ENCODE measurements at regions not wholly inside any gene's neighbourhood (a gene's known extent, or its start where the extent isn't known, plus 50 kb on each side); places are given as distances from the start of the nearest gene placed in this dataset.

GRCh38 chr2:145351864-145352425, 832.0 kb upstream of the ZEB2 start:
- DNase-seq (ENCODE audit: low read depth in 3 of 3, low spot score in 1 of 3): no peak

DNA sequence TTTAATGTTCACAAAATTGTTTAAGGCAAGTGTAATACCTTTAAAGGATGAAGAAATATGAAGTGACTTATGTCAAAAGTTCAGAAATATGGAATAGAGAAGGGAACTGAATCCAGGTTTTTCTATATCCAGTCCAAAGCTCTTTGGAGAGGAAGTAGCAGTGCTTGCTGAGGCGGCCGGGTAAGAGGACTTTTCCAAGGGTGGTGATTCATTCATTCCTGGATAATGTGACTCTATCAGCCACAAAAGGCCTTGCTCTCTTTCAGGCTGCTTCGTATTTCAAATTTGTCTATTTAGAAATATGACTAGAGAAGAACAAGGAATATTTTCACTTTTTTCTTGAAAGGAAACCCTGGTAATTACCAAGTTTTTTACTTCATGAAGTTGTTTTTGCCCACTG, 830.1 kb upstream of the ZEB2 start:
- DNase-seq (ENCODE audit: low read depth in 3 of 3, low spot score in 1 of 3): no peak

DNA sequence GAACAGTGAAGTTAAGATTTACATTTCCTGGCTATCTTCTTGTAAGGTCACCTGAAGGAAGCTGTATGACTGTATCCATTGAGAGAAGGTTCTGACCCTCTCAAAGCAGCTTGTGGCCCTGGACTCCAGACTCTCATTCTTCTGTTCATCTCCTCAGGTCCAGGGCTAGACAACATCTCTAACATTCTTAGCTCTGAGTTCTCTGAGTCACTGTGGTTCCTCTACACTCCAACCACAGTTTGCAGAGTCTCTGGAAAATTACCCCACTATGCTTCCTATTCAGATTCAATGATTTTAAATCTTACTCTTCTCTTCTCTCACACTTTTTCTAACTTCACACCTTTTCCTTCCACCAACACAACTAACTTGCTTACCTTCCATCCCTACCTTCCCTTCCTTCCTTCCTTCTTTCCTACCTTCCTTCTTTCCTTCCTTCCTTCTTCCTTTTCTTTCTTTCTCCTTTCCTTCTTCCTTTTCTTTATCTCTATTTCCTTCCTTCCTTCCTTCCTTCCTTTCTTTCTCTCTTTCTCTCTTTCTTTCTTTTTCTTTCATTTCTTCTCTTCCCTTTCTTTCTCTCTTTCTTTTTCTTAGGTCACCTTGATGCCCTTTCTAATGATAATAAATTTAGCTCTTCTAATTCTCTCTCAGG, 824.3 kb upstream of the ZEB2 start:
- DNase-seq (ENCODE audit: low read depth in 3 of 3, low spot score in 1 of 3): no peak

DNA sequence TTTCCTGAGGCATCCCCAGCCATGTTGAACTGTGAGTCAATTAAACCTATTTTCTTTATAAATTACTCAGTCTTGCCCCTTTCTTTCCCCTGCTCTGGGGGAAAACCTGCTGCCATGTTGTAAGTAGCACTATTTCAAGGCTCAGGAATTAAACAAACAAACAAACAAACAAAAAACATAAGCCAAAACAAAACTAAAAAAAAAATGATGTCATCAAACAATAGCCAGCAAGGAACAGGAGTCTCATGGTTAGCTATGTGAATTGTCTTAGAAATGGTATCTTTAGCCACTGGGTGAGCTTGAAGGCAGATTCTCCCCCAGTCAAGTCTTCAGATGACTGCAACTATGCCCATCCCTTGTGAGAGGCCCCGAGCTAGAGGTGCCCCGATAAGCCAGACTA, 823.4 kb upstream of the ZEB2 start:
- DNase-seq (ENCODE audit: low read depth in 3 of 3, low spot score in 1 of 3): no peak

DNA sequence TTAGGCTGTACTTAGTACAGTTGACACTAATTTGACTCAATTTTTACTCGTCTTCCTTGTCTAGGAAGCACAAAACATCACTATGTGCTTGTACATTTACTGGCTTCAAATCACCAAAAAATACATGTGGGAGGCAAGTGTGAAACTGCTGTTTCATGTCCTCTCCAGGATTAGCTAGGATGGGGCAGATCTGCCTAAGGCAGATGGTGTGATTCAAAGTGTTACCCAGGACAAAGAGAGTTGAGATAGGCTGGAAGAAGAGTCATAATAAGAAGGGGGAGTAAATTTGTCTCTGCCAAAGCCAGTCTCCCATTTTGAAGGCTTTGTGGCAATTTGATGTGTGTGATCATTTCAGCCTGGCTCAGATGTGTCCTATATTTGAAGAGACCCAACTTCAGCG, 821.6 kb upstream of the ZEB2 start:
- DNase-seq (ENCODE audit: low read depth in 3 of 3, low spot score in 1 of 3): no peak

DNA sequence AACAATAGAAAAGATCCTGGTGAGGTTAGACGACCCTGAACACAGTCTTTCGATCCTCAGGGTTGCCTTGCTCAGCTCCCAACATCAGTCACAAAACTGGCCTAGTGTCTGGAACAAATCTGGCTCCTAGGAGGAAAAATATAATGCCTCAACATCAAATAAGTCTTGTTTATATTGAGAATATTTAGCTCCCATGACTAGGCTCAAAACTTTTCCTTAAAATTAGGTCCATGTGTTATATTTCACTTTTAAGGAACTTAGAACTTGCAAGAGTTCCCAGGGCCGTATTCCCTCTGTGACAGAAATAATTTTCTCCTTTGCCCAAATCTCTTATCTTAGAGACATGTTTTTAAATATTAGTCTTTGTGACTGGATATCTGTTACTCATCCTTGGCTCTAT, 819.7 kb upstream of the ZEB2 start:
- no peak for DNase-seq (ENCODE audit: low read depth in 3 of 3, low spot score in 1 of 3)

DNA sequence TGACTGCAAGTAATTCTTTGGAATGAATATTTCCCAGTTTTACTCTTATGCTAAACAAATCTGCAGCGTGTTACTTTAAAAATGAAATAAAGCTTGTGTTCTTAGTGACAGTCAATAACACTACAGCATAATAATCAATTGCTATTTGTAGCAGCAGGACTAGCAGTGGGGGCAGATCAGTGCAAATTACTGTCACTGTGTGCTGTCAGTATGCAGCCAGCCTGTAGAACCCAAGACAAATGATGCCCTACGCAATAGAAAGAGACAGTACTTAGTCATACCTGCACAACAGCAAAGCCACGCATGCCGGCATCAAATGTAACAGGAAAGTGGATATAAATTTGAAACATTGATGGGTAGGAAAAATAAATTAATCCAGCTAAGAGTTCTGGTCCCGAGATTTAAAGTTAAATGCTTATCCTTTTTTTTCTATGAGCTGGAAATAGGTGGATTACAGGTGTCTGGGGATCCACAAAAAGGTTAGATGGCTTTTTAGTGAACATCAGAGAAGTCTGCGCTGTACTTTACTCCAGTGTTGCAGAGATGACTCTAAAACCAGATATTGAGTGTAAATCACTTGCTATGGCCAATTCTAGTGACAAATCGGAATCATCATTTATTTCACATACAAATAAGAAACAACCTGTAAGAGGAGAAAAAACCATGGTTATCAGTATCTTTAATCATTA, 812.4 kb upstream of the ZEB2 start:
- no peak for DNase-seq (ENCODE audit: low read depth in 3 of 3, low spot score in 1 of 3)

DNA sequence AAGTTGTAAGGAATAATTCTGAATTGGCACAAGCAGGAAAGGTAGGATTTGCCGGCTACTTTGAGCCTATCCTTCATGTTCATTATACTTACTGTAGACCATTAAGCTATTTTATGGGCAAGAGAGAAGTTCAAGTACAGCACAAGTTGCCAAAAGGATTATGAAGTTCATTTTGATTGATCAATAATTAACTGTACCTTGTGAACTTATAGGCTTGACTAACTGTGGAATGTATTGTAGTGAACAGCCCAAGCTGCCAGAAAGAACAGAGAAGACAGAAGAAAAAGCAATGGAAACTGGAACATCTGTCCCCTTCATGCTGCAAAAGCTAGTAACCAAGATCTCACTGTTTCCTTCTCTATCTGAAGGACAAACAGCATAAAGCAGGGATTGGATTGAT, 810.1 kb upstream of the ZEB2 start:
- no peak for DNase-seq (ENCODE audit: low read depth in 3 of 3, low spot score in 1 of 3)

DNA sequence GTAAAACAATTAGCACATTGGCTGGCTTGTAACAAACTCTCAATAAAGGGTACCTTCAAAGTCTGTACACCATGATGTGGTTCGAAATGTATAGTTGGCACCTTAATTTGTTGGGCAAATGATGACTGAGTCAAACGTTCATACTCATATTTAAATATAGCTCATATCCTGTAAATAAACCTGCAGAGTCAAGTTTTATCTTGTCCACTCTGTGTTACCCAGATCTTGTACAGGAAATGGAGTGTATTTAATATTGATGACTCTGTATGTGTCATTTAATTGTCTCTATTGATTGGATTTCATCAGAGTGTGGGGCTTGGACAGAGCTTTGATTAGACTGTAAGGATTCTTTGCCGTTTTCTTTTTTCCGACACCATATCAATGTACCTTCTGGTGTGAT, 805.6 kb upstream of the ZEB2 start:
- no peak for DNase-seq (ENCODE audit: low read depth in 3 of 3, low spot score in 1 of 3)

GRCh38 chr2:145324748-145325147, 804.8 kb upstream of the ZEB2 start:
- DNase-seq (ENCODE audit: low read depth in 3 of 3, low spot score in 1 of 3): no peak

DNA sequence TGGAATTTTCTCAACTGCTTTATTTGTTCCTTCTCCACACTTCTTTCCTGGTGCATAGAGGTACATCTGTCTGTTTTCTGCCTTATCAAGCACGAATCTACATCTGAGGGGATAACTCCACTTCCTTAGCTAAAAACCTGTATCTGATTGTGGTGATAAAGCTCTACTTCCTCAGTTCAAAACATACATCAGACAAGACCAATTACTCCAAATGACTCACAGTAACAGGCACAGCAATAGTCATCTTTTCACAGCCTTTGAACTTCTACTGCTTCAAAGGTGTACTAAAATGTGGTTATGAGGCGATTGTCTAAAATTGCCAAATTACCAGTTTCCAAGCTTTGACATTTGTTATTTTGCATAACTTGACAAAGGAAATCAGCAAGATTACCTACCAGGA, 803.6 kb upstream of the ZEB2 start:
- DNase-seq (ENCODE audit: low read depth in 3 of 3, low spot score in 1 of 3): no peak

- DNase-seq (ENCODE audit: low read depth in 3 of 3, low spot score in 1 of 3): no peak
Measured at GRCh38 chr2:145321344-145321743, 801.4 kb upstream of the ZEB2 start.

GRCh38 chr2:145316496-145316895, 796.6 kb upstream of the ZEB2 start:
- DNase-seq (ENCODE audit: low read depth in 3 of 3, low spot score in 1 of 3): no peak

DNA sequence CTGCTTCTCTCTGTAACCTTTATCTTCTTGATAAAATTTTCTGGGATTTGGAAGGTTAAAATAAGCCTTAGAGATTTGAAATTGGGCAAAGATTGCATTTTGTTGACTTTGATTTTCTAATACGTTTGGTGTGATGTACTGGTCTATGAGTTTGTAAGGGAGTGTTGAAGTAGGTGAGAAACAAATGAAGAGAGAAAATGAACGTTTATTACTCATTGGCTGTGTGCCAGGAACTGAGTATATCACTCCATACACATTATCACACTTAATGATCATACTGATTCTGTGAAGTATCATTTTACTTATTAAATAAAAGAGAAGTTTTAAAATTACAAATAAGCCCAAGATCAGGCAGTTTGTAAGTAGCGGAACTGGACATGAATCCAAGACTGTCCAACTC, 795.1 kb upstream of the ZEB2 start:
- no peak for DNase-seq (ENCODE audit: low read depth in 3 of 3, low spot score in 1 of 3)

GRCh38 chr2:145314119-145314633, 794.3 kb upstream of the ZEB2 start:
- no peak for DNase-seq (ENCODE audit: low read depth in 3 of 3, low spot score in 1 of 3)

- DNase-seq (ENCODE audit: low read depth in 3 of 3, low spot score in 1 of 3): no peak
Measured at GRCh38 chr2:145305889-145306288, 786.0 kb upstream of the ZEB2 start.

GRCh38 chr2:145304501-145304900, 784.6 kb upstream of the ZEB2 start:
- no peak for DNase-seq (ENCODE audit: low read depth in 3 of 3, low spot score in 1 of 3)

DNA sequence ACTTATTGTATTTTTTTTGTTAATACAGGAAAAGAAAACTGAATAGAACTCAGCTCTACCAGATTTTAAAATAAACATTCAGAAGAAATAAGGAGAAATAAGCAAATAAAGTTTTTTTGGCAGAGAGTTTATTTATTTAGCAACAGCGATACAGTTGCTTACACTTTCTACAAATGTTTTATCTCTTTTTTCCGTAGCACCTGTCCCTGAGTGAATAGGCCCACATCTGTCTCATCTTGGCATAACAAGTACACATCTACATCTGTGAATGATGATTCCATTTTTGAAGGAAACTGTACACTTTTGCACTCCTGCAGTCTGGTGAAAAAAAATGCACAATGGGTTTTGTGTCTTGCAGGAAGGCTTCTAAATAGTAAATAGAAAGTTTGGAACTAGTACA, 783.6 kb upstream of the ZEB2 start:
- no peak for DNase-seq (ENCODE audit: low read depth in 3 of 3, low spot score in 1 of 3)

- DNase-seq (ENCODE audit: low read depth in 3 of 3, low spot score in 1 of 3): no peak
Measured at GRCh38 chr2:145302886-145303285, 783.0 kb upstream of the ZEB2 start.

DNA sequence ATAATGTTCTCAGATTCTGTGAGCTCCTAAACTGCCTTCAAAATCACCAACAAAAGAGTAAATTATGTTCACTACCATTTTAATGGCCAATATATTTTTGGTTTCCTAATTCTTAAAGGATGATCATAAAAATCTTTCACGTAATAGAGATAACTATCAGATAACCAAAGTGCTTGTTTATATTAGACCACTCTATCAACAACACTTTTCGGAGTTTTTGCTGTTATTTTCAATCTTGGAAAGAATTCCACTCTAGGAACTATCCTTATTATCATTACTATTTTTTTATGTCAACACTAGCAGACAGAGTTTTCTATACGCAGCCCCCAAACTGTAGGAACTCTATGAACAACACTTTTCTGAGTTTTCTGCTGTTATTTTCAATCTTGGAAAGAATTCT, 782.5 kb upstream of the ZEB2 start:
- DNase-seq (ENCODE audit: low read depth in 3 of 3, low spot score in 1 of 3): no peak

- no peak for DNase-seq (ENCODE audit: low read depth in 3 of 3, low spot score in 1 of 3)
Measured at GRCh38 chr2:145299368-145299767, 779.4 kb upstream of the ZEB2 start.

DNA sequence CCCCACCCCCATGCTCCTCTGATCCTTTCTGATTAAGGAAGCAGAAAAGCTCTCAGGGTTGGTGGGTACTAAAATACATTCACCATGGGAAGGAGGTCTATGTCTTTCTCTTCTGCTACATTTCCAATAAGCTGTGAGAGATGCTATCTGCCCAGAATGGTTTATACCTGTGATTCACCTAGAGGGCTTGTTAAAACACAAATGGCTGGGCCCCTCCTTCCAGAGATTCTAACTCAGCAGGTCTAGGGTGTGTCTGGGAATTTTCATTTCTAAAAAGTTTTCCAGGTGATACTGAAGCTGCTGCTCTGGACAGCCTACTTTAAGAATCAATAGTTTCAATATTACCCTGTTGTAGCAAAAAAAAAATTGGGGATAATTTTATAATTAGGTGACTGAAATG, 772.2 kb upstream of the ZEB2 start:
- DNase-seq (ENCODE audit: low read depth in 3 of 3, low spot score in 1 of 3): no peak

GRCh38 chr2:145290986-145291385, 771.1 kb upstream of the ZEB2 start:
- DNase-seq (ENCODE audit: low read depth in 3 of 3, low spot score in 1 of 3): no peak
